GM18499 (cell line): ENCODE measurements at regions not wholly inside any gene's neighbourhood (a gene's known extent, or its start where the extent isn't known, plus 50 kb on each side); places are given as distances from the start of the nearest gene placed in this dataset.
"Not testable (repeated sequence)": the region's sequence is repeated elsewhere in the genome, so short reads cannot be mapped to it uniquely, and the experiment has no call there.

Experiments used
- ATAC-seq: cut with Tn5 transposase; IDR thresholded peaks from one replicate; pipeline ENCODE4 v1.9.1; 2021; ENCODE audit warnings: moderate number of reproducible peaks; ENCODE audit not compliant: insufficient read depth, unreplicated experiment

- no peak for ATAC-seq
Observed at GRCh38 chr4:189513421-189513820, 427.3 kb upstream of the FRG1 start.

DNA sequence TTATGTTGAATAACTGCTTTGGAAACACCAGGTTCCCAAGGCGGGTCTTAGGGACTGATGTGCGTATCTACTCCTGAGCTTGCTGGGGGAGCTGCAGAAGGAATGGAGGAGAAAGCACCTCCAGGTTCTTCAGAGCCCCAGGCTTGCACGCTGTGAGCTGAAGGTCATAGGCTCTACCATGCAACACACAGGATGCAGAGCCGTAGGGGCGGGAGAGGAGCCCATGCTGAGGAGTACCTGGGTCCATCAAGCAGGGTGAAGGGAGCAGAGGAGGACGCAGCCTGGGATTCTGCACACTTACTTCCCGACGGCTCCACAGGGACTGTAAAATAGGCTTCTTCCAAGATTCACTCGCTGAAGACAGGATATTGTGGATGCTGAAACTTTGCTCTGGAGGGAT, 426.5 kb upstream of the FRG1 start:
- ATAC-seq, result no peak

GRCh38 chr4:189516902-189517301, 423.8 kb upstream of the FRG1 start:
- ATAC-seq, result no peak

DNA sequence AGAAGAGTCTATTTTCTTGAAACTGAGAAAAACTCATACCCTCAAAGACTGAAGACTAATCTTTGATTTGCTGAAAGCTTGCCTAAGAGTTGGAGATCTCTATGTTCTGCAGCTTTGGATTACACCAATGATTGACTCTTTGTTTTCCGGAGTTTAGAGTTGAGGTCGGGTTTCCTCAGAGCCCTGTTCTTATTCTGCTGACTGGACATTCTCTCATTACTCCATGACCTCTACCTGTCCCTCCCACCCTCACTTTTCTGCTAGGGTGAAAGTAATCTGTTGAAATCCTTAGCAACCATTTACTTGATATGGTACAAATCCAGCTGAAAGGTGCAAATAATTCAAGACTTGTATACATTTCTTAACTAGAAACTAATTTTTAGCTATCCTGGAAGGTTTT, 421.5 kb upstream of the FRG1 start:
- ATAC-seq, result no peak

DNA sequence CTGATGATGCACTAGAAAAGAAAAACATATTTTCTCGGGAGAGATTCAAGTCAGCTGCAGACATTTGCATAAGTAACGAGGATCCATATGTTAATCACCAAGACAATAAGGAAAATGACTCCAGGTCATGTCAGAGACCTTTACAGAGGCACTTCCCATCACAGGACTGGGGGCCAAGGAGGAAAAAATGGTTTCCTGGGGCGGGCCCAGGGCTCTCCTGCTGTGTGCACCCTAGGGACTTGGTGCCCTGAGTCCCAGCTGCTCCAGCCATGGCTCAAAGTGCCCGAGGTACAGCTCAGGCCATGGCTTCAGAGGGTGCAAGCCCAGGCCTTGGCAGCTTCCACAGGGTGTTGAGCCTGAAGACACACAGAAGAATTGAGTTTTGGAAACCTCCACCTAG, 415.4 kb upstream of the FRG1 start:
- no peak for ATAC-seq

- no peak for ATAC-seq
Observed at GRCh38 chr4:189530848-189531247, 409.8 kb upstream of the FRG1 start.

DNA sequence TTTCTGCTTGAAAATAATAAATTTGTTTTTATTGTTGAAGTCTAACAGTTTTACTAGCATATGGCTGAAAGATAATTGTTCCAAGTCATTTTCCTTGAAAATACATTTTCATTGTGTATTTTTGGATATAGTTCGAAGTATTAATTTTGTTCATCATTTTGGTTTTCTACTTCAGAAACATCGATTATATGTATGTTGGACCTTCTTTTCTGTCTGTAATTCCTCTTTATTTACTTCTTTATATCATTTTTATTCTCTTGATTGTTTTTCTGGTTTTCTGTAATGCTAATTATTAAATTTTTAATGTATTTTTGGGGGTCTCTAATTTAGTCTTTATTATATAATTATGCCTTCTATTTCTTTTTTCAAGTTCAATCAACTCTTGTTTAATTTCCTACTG, 407.1 kb upstream of the FRG1 start:
- no peak for ATAC-seq

DNA sequence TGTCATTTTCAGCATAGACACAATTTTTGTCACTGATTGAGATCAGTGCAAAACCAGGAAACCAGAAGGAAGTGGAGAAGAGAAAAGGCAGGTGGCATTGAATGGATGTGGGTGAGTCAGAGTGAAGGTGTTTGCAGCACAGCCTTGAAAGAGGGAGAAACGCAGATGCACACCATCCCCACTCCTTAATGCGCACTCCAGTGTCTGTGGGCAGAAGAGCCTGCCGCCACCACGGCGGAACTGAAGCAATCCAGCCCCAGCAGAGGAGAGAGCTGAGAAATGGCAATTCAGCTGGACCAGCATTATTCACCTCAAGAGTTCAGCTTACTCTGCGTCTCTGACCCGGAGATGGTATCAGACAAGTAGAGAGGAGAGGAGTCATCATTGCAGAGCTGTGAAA, 393.1 kb upstream of the FRG1 start:
- ATAC-seq, result no peak

DNA sequence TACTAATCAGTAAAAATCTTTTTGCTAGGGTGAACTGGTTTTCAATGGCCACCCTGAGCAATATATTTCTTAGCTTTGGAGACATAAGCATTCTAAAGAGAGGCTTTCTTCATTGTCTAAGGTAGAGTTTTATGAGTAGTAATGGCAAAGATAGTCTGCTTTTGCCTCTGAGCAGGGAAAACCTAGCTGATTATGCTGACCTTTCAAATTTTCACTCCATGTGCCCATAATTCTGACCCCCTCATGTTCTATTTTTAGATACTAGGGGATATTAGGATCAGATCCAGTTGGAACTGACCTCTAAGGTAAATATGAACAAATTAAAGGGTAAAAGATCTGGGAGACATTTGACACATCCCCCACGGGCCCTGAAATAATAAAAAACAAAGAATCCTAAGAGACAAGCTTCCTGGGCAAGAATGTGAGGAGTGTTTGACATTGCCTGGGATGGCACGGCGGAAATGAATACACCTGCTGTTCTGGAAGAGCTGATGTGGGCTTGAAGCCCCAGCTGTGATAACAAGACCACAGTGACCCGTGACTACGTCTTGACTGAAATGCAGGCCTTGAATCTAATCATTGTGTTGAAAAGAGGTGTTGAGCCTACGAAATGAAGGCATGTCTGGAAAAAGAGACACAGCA, 392.1 kb upstream of the FRG1 start:
- ATAC-seq, result no peak

DNA sequence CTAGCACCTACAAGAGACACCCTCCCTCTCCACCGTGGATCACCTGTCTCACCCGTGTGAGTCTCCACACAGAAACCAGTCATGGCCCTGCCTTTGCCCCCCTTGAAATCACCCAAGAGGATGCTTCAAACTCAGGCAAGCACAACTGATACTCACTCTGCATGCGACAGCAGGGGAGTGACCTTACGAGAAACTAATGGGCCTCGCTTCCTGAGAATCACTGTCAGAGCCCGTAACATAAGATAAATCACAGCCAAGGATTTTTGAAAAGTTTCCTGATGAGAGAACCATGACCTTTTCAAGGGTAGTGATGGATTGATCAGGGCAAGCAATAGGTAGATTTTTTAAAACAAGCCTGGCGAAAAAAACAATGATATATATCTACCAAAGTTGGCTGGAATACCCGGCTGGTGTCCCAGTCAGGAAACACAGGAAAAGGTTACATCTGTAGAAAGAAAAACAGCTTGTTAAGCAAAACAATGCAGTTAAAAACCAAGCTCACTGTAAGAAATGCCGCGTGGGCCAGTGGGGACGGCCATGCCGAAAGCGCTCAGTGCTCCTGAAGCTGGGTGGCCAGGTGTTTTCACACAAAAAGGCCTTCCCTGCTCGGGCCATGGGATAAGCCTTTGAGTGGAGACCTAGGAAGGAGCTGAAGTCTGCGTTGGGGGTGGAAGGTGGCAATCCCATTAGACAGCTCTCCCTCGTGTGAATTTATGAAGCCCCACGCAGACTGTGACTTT, 388.6 kb upstream of the FRG1 start:
- not testable (repeated sequence) for ATAC-seq

GRCh38 chr4:189560605-189561004, 380.1 kb upstream of the FRG1 start:
- ATAC-seq, result not testable (repeated sequence)

- not testable (repeated sequence) for ATAC-seq
Observed at GRCh38 chr4:189563751-189564150, 376.9 kb upstream of the FRG1 start.

- not testable (repeated sequence) for ATAC-seq
Observed at GRCh38 chr4:189566271-189566670, 374.4 kb upstream of the FRG1 start.

DNA sequence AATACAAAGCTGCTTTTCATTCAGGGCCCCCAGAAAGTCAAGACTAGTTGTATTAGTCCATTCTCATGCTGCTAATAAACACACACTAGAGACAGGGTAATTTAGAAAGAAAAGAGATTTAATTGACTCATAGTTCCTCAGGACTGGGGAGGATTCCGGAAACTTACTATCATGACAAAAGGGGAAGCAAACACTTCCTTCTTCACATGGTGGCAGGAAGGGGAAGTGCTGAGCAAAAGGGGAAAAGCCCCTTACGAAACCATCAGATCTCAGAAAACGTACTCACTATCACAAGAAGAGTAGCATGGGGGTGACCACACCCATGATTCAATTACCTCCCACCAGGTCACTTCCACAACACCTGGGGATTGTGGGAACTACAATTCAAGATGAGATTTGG, 373.8 kb upstream of the FRG1 start:
- ATAC-seq, result not testable (repeated sequence)

DNA sequence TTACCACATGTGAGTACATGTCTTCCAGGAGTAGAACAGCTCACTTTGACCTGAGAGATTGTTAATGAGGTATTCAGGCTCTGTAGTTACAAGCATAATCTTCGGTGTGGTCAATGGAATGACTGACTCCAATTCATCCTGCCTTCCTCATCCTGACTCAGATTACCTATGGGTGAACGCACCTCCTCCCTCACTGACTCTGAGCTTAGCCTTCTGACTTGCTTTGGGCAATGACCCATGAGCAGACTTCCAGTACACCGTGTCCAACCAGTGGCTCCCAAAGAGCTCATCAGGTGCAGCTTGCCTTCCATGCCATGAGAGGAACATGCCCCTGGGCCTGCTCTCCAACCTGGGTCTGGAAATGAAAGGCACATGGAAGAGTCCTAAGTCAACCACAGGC, 361.0 kb upstream of the FRG1 start:
- ATAC-seq, result not testable (repeated sequence)

DNA sequence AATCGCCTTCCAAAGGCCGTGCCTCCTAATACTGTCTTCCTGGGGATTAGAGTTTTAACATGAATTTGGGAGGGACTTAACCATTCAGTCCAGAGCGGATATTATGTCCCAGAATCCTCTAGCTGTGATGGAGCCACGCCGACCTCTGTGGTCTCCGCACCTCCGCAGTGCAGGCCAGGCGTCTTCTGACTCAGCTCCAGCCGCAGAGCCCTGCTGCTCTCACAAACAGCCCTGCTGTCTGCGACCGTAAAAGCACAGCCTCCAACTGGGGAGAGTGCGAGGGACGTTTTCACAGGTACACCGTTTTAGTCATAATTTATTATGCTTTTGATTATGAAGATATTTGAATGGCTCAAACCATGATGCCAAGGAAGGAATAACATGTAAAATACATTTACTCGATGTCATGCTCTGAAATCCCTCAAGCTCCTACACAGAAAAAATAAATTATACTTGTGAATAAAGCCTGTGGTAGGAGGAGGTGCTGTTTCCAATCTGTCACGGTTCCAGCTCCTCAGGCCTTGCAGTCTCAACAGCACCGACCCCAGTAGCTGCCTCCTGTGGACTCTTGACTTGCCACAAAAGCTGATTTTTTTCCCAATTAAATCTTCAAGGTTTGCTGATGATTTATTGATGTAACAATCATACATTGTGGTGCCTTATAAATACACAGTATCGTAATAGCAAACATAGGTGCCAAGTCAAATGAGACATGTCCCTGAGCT, 353.6 kb upstream of the FRG1 start:
- not testable (repeated sequence) for ATAC-seq

- not testable (repeated sequence) for ATAC-seq
Observed at GRCh38 chr4:189589201-189589600, 351.5 kb upstream of the FRG1 start.

DNA sequence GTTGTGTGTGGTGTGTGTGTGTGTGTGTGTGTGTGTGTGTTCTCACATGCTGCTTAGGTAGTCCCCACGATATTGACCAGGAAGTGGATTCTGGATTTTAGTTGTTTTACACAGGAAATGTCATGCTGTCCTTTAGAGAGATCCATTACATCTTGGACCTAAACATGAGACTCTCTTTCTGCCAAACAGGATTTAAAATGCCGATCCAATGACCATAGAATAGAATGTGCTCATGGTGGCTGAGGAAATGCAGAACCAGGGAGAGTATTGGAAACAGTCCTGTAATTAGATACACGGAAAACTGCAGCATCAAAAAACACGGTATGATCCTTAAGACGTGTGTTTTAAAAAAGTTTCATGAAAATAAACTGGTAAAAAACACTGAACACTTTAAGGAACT, 347.8 kb upstream of the FRG1 start:
- no peak for ATAC-seq

GRCh38 chr4:189597341-189597740, 343.3 kb upstream of the FRG1 start:
- no peak for ATAC-seq

DNA sequence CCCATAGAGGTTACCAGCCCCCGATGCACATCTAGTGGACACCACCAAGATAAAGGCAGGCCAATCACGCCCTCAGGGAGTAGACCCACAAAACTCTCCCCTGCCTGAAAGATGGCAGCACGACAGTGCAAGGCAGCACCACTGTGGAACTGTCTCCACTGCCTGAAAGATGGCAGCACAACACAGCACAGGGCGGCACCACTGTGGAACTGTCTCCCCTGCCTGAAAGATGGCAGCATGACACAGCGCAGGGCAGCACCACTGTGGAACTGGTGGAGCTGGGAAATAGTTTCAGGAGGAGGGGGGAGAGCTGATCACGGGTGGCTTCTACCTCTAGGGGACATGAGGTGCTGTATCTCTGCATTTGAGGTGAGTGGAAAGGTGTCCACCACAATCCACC, 340.4 kb upstream of the FRG1 start:
- no peak for ATAC-seq

DNA sequence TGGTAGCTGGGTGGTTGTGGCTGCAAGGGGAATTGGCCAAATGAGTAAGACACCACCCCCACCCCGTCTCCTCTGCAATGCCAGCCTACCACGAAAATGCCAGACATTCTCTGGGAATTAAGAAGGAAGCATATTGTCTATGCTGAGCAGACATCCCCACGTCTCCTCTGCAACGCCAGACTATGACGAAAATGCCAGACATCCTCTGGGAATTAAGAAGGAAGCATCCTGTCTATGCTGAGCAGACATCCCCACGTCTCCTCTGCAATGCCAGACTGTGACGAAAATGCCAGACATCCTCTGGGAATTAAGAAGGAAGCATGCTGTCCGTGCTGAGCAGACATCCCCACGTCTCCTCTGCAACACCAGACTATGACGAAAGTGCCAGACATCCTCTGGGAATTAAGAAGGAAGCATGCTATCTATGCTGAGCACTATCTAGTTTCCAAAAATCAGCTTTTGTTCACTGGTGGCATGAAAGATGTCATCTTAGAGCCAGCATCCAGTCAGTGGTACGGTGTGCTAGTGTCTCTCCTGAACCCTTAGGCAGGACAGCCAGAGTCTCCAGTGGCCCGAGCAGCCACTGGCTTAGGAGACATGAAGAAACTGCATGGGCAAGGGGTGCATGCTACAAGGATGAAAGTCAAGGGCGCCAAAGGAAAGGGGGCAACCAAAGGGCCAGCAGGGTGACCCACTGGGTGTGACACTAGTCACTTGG, 339.8 kb upstream of the FRG1 start:
- ATAC-seq, result no peak
